ENCODE measurements at regions not wholly inside any gene's neighbourhood (a gene's known extent, or its start where the extent isn't known, plus 50 kb on each side); places are given as distances from the start of the nearest gene placed in this dataset.

DNA sequence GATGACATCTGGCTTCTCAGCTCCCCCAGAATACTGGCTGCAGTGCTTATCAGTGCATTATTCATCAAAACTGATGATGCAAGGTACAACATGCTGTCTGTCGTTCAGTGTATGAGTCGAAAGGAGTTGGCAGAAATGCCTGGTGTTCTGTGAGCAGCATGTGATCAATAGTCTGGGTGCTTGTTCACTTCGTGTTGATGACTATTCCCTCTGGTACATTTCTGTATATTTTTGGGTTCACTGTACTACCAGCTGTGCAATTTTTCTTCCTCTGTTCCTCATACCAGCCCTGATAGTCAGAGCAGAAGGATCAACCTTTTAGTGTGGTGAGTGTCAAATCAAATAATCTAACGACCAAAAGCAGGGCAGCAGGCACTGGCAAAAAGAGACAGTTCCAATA, 59.0 kb upstream of the KLHL14 start:
- FAIRE-seq, result no peak

GRCh38 chr18:32823226-32823625, 50.4 kb upstream of the KLHL14 start:
- H3K27me3 ChIP-seq (ENCODE audit: control insufficient read depth, insufficient read depth, low read length), result no peaks in the 10 kb centered on the region
- FAIRE-seq (no peak), DNase-seq (ENCODE audit: low read depth) (no peak)
- H3K36me3 ChIP-seq (ENCODE audit: control insufficient read depth, insufficient read depth, low read length), result no peaks in the 10 kb centered on the region
- no peak for TF ChIP-seq CTCF (IDR thresholded peaks at IDR 0.05; ENCODE audit: insufficient read depth, low read length, severe bottlenecking)
- H3K4me3 ChIP-seq (ENCODE audit: low read depth, low read length), result no peak overlapping the region

More for the DNA sequence above, 59.0 kb upstream of the KLHL14 start:
- no peak overlapping the region for H3K4me3 ChIP-seq (ENCODE audit: low read depth, low read length)
- peak; percentile 74 for DNase-seq (ENCODE audit: low read depth)
- no peak for TF ChIP-seq CTCF (IDR thresholded peaks at IDR 0.05; ENCODE audit: insufficient read depth, low read length, severe bottlenecking)
- no peaks in the 10 kb centered on the region for H3K36me3 ChIP-seq (ENCODE audit: control insufficient read depth, insufficient read depth, low read length)
- H3K27me3 ChIP-seq (ENCODE audit: control insufficient read depth, insufficient read depth, low read length), result no peaks in the 10 kb centered on the region
